HepG2 (cell line): ENCODE measurements at regions not wholly inside any gene's neighbourhood (a gene's known extent, or its start where the extent isn't known, plus 50 kb on each side); places are given as distances from the start of the nearest gene placed in this dataset.

ENCODE experiments used
- ATAC-seq: fragments of 200-7000 bp; cut with Tn5 transposase; 3 replicates; pipeline ENCODE4 v1.9.1; 2020; ENCODE audit warnings: mild to moderate bottlenecking, moderate library complexity
- BruUV-seq: library from RNA; stranded (reverse); fragments of 400-500 nt; replicated peaks from 2 replicates; lab custom pipeline; 2021; lab: Mats Ljungman, UMichigan
- CTCF ChIA-PET: fragments of 300-600 bp; formaldehyde crosslinking; extraction: SDS; loops from one replicate; lab custom pipeline; 2021; ENCODE audit warnings: low total read pairs, inconsistent platforms, low intra/inter-chr PET ratio; lab: Yijun Ruan, JAX
- POLR2A ChIA-PET: fragments of 350-600 bp; sonication (Branson Sonifier 250); formaldehyde crosslinking; loops from one replicate; lab custom pipeline; 2020; ENCODE audit warnings: antibody characterized with exemption, inconsistent platforms; lab: Yijun Ruan, JAX
- DNase-seq: peaks from one replicate; pipeline ENCODE4 v3.0.0-alpha.2; 2015; ENCODE audit warnings: low spot score
- FAIRE-seq: peaks from 3 replicates; lab custom pipeline; 2011; peaks lifted over from hg19 to GRCh38; lab: Jason Lieb, UNC
- H2AFZ ChIP-seq: one replicate; pipeline ENCODE4 v1.6.1; 2011; ENCODE audit warnings: low read length, inconsistent platforms
- H3K27ac ChIP-seq: fragments of 300-600 bp; 3 replicates; pipeline ENCODE4 v1.8.0; 2011; ENCODE audit warnings: mixed run types, mild to moderate bottlenecking, mixed read lengths, low read length, inconsistent platforms; ENCODE audit not compliant: insufficient read depth; ENCODE audit errors: extremely low read length
- H3K27me3 ChIP-seq, 2 experiments: fragments of 200-600 bp in 1 of 2; 2 replicates in 1 of 2; 3 replicates in 1 of 2; pipeline versions ENCODE4 v1.6.0 to v1.8.0; 2011; ENCODE audit warnings: low read length in 2 of 2, mild to moderate bottlenecking in 2 of 2, moderate library complexity in 2 of 2, inconsistent platforms in 1 of 2; ENCODE audit not compliant: insufficient read depth in 2 of 2, control insufficient read depth in 1 of 2
- H3K36me3 ChIP-seq, 2 experiments: fragments of 200-600 bp in 1 of 2; replicated peaks in 1 of 2; 2 replicates in 1 of 2; 3 replicates in 1 of 2; pipeline versions ENCODE4 v1.5.1 to v1.8.0; 2011; ENCODE audit warnings: low read length in 2 of 2, inconsistent platforms in 1 of 2; ENCODE audit not compliant: insufficient read depth in 2 of 2, control insufficient read depth in 1 of 2
- H3K4me1 ChIP-seq: 2 replicates; pipeline ENCODE4 v1.5.1; 2012; ENCODE audit warnings: low read length, inconsistent platforms; ENCODE audit not compliant: insufficient read depth
- H3K4me2 ChIP-seq: 2 replicates; pipeline ENCODE4 v1.6.0; 2011; ENCODE audit warnings: low read depth, low read length, inconsistent platforms
- H3K4me3 ChIP-seq, 3 experiments: fragments of 200-600 bp in 1 of 3; sonication (generic), shearing (Covaris generic) in 1 of 3; replicated peaks in 1 of 3; 2 replicates each; pipeline ENCODE4 v1.5.1; 2011 to 2016; ENCODE audit warnings: low read length in 3 of 3, inconsistent platforms in 2 of 3, low read depth in 2 of 3, mild to moderate bottlenecking in 2 of 3, control low read depth in 1 of 3, mixed read lengths in 1 of 3; ENCODE audit not compliant: insufficient read depth in 1 of 3
- H3K79me2 ChIP-seq: one replicate; pipeline ENCODE4 v1.6.1; 2011; ENCODE audit warnings: low read length, inconsistent platforms; ENCODE audit not compliant: insufficient read depth
- H3K9ac ChIP-seq: 2 replicates; pipeline ENCODE4 v1.6.0; 2011; ENCODE audit warnings: mild to moderate bottlenecking, low read depth, low read length, inconsistent platforms; ENCODE audit not compliant: insufficient read depth
- H3K9me3 ChIP-seq: 2 replicates; pipeline ENCODE4 v1.5.1; 2012; ENCODE audit warnings: mild to moderate bottlenecking, low read length
- H4K20me1 ChIP-seq: 2 replicates; pipeline ENCODE4 v1.6.0; 2011; ENCODE audit warnings: inconsistent platforms, mild to moderate bottlenecking, low read length, moderate library complexity; ENCODE audit not compliant: insufficient read depth
- CEBPG ChIP-seq: IDR thresholded peaks from 2 replicates; pipeline ENCODE4 v1.6.1; 2016
- EEA1 ChIP-seq: sonication (generic); formaldehyde crosslinking; IDR thresholded peaks from 2 replicates; pipeline ENCODE4 v1.5.1; 2020; ENCODE audit warnings: mild to moderate bottlenecking, missing genetic modification reagents, borderline replicate concordance
- ERF ChIP-seq: IDR thresholded peaks from 2 replicates; pipeline ENCODE4 v1.6.1; 2018; ENCODE audit warnings: missing biosample characterization, missing genetic modification reagents
- PHF5A ChIP-seq: IDR thresholded peaks from one replicate; pipeline ENCODE4 v1.6.1; 2018; ENCODE audit warnings: low read depth, missing genetic modification reagents; ENCODE audit not compliant: unreplicated experiment
- POLR2A ChIP-seq, 2 experiments: IDR thresholded peaks; 2 replicates each; pipeline ENCODE4 v1.6.1; 2011; ENCODE audit warnings: low read depth in 2 of 2, low read length in 2 of 2, mild to moderate bottlenecking in 1 of 2, moderate library complexity in 1 of 2; ENCODE audit not compliant: insufficient read depth in 1 of 2
- ZNF136 ChIP-seq: sonication (generic); formaldehyde crosslinking; IDR thresholded peaks from 2 replicates; pipeline ENCODE4 v1.8.1; 2022; ENCODE audit warnings: low read depth, mild to moderate bottlenecking, moderate library complexity, missing genetic modification reagents
- WGBS: methylation state at CpG from one replicate; pipeline ENCODE4 v1.1.6; 2017; ENCODE audit warnings: low lambda C conversion rate; 5-methylcytosine and 5-hydroxymethylcytosine counted together
- in situ Hi-C: cut with HindIII; loops from 2 replicates; pipeline ENCODE4 v1.10.0; 2017; ENCODE audit warnings: low pct_unique_long_range_greater_than_20kb; ENCODE audit not compliant: extremely low pct_ligation_motif_present
- intact Hi-C: fragments of 100-400 bp; cut with micrococcal nuclease; formaldehyde crosslinking; loops from one replicate; pipeline ENCODE4 v1.10.0; 2022; ENCODE audit not compliant: unreplicated experiment
- TF ChIP-seq, protein P1 (sequence below): sonication (generic); formaldehyde crosslinking; IDR thresholded peaks from 2 replicates; pipeline ENCODE4 v1.4.0; 2020; ENCODE audit warnings: mild to moderate bottlenecking, missing genetic modification reagents
- TF ChIP-seq, protein P2 (sequence below), 2 experiments: sonication (generic) in 1 of 2; formaldehyde crosslinking in 1 of 2; IDR thresholded peaks; 2 replicates each; pipeline versions ENCODE4 v1.4.0 to v1.6.1; 2016 to 2020; ENCODE audit warnings: borderline replicate concordance in 1 of 2, low read depth in 1 of 2, mild to moderate bottlenecking in 1 of 2, missing genetic modification reagents in 1 of 2
- TF ChIP-seq, protein P3 (sequence below): sonication (generic); formaldehyde crosslinking; IDR thresholded peaks from 2 replicates; pipeline ENCODE4 v1.5.1; 2020; ENCODE audit warnings: missing genetic modification reagents, mild to moderate bottlenecking, borderline replicate concordance
- TF ChIP-seq, protein P4 (sequence below): IDR thresholded peaks from 2 replicates; pipeline ENCODE4 v1.6.1; 2016; ENCODE audit warnings: mild to moderate bottlenecking, missing biosample characterization, missing genetic modification reagents
- TF ChIP-seq, protein P5 (sequence below): sonication (generic); formaldehyde crosslinking; conservative IDR thresholded peaks from 2 replicates; pipeline ENCODE4 v1.4.0; 2020; ENCODE audit warnings: missing genetic modification reagents

DNA sequence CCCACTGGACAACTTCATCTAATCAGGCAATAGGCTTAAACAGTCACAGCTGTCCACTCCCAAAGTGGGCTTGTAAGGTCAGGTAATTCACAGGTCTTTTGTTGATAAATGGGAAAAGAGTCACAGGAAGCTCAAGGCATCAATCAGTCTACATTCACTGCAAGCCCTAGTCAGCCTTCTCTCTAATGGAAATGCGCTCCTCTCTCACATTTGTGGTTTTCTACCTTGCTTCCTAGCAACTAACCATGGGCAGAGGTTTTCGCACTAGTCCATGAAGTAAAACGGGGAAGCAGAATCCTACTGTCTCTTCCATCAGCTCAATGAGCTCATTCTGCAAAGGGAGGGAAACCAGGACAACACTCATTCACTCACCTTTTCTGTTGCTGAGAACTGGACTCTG is 53.5 kb upstream of the APBB1IP start (continued):
- TF ChIP-seq, protein P1, sequence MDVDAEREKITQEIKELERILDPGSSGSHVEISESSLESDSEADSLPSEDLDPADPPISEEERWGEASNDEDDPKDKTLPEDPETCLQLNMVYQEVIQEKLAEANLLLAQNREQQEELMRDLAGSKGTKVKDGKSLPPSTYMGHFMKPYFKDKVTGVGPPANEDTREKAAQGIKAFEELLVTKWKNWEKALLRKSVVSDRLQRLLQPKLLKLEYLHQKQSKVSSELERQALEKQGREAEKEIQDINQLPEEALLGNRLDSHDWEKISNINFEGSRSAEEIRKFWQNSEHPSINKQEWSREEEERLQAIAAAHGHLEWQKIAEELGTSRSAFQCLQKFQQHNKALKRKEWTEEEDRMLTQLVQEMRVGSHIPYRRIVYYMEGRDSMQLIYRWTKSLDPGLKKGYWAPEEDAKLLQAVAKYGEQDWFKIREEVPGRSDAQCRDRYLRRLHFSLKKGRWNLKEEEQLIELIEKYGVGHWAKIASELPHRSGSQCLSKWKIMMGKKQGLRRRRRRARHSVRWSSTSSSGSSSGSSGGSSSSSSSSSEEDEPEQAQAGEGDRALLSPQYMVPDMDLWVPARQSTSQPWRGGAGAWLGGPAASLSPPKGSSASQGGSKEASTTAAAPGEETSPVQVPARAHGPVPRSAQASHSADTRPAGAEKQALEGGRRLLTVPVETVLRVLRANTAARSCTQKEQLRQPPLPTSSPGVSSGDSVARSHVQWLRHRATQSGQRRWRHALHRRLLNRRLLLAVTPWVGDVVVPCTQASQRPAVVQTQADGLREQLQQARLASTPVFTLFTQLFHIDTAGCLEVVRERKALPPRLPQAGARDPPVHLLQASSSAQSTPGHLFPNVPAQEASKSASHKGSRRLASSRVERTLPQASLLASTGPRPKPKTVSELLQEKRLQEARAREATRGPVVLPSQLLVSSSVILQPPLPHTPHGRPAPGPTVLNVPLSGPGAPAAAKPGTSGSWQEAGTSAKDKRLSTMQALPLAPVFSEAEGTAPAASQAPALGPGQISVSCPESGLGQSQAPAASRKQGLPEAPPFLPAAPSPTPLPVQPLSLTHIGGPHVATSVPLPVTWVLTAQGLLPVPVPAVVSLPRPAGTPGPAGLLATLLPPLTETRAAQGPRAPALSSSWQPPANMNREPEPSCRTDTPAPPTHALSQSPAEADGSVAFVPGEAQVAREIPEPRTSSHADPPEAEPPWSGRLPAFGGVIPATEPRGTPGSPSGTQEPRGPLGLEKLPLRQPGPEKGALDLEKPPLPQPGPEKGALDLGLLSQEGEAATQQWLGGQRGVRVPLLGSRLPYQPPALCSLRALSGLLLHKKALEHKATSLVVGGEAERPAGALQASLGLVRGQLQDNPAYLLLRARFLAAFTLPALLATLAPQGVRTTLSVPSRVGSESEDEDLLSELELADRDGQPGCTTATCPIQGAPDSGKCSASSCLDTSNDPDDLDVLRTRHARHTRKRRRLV = no peak

DNA sequence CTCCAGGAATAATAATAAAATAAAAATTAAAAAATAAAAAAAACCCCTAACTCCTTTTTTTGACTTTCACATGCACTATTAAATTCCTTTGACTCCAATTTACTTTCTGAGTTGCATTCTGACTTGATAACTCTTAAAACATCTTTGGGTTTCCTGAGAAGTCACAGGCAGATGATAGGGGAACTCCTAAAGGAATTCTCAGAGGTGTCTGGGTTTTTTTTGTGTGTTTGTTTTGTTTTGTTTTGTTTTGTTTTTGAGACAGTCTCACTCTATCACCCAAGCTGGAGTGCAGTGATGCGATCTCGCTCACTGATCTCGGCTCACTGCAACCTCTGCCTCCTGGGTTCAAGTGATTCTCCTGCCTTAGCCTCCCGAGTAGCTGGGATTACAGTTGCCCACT is 52.7 kb upstream of the APBB1IP start:
- no peak overlapping the region for H2AFZ ChIP-seq
- H3K4me1 ChIP-seq = no peaks in the 10 kb centered on the region
- DNase-seq (no peak), ATAC-seq (no peak), FAIRE-seq (no peak)
- no peak overlapping the region for H3K9ac ChIP-seq
- ChIA-PET POLR2A (no interaction called here), CTCF (no interaction called here)
- no peaks in the 10 kb centered on the region for H3K79me2 ChIP-seq
- H4K20me1 ChIP-seq = no peaks in the 10 kb centered on the region
- H3K4me3 ChIP-seq = no peak overlapping the region
- H3K9me3 ChIP-seq = no peaks in the 10 kb centered on the region
- H3K36me3 ChIP-seq = no peaks in the 10 kb centered on the region
- intact Hi-C loops = no loop called here
- in situ Hi-C loops = no loop called here
- 0% methylated on average over 4 of the region's 4 CpGs for WGBS
- no peak overlapping the region for H3K27ac ChIP-seq
- H3K4me2 ChIP-seq = no peak overlapping the region
- no peaks in the 10 kb centered on the region for H3K27me3 ChIP-seq
- BruUV-seq = no TSS peak
- TF ChIP-seq PHF5A (CRISPR knock-in tag) = no peak
- no peak for TF ChIP-seq CEBPG (CRISPR knock-in tag)
- TF ChIP-seq ZNF136 (CRISPR knock-in tag) = no peak
- no peak for TF ChIP-seq POLR2A (IDR thresholded peaks at IDR 0.05; ENCODE audit: insufficient read depth in 1 of 2, low read depth in 2 of 2, low read length in 2 of 2)
- TF ChIP-seq, protein P2, sequence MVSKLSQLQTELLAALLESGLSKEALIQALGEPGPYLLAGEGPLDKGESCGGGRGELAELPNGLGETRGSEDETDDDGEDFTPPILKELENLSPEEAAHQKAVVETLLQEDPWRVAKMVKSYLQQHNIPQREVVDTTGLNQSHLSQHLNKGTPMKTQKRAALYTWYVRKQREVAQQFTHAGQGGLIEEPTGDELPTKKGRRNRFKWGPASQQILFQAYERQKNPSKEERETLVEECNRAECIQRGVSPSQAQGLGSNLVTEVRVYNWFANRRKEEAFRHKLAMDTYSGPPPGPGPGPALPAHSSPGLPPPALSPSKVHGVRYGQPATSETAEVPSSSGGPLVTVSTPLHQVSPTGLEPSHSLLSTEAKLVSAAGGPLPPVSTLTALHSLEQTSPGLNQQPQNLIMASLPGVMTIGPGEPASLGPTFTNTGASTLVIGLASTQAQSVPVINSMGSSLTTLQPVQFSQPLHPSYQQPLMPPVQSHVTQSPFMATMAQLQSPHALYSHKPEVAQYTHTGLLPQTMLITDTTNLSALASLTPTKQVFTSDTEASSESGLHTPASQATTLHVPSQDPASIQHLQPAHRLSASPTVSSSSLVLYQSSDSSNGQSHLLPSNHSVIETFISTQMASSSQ (IDR thresholded peaks at IDR 0.05; ENCODE audit: low read depth) = no peak
- TF ChIP-seq, protein P2 (CRISPR knock-in tag; IDR thresholded peaks at IDR 0.05; ENCODE audit: borderline replicate concordance) = no peak
- TF ChIP-seq, protein P3, sequence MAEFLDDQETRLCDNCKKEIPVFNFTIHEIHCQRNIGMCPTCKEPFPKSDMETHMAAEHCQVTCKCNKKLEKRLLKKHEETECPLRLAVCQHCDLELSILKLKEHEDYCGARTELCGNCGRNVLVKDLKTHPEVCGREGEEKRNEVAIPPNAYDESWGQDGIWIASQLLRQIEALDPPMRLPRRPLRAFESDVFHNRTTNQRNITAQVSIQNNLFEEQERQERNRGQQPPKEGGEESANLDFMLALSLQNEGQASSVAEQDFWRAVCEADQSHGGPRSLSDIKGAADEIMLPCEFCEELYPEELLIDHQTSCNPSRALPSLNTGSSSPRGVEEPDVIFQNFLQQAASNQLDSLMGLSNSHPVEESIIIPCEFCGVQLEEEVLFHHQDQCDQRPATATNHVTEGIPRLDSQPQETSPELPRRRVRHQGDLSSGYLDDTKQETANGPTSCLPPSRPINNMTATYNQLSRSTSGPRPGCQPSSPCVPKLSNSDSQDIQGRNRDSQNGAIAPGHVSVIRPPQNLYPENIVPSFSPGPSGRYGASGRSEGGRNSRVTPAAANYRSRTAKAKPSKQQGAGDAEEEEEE (CRISPR knock-in tag) = no peak
- TF ChIP-seq ERF (CRISPR knock-in tag) = no peak
- TF ChIP-seq EEA1 (CRISPR knock-in tag) = no peak
- TF ChIP-seq, protein P4, sequence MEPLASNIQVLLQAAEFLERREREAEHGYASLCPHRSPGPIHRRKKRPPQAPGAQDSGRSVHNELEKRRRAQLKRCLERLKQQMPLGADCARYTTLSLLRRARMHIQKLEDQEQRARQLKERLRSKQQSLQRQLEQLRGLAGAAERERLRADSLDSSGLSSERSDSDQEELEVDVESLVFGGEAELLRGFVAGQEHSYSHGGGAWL (CRISPR knock-in tag) = no peak
- TF ChIP-seq, protein P5, sequence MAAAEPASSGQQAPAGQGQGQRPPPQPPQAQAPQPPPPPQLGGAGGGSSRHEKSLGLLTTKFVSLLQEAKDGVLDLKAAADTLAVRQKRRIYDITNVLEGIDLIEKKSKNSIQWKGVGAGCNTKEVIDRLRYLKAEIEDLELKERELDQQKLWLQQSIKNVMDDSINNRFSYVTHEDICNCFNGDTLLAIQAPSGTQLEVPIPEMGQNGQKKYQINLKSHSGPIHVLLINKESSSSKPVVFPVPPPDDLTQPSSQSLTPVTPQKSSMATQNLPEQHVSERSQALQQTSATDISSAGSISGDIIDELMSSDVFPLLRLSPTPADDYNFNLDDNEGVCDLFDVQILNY (CRISPR knock-in tag) = no peak
